ENCODE measurements at regions not wholly inside any gene's neighbourhood (a gene's known extent, or its start where the extent isn't known, plus 50 kb on each side); places are given as distances from the start of the nearest gene placed in this dataset.
A peak's percentile ranks its signal among the peaks of the same experiment; 100 is the strongest.

- no peak for DNase-seq
Measured at GRCh38 chr15:62618846-62619504, 423.6 kb upstream of the TPM1 start.

GRCh38 chr15:62619526-62619925 lies 423.0 kb upstream of the TPM1 start:
- no peak for DNase-seq

GRCh38 chr15:62622775-62623174 lies 419.8 kb upstream of the TPM1 start:
- DNase-seq, result no peak

- DNase-seq, result no peak
Measured at GRCh38 chr15:62624547-62625378, 417.8 kb upstream of the TPM1 start.

GRCh38 chr15:62625429-62626033 lies 417.0 kb upstream of the TPM1 start:
- DNase-seq, result no peak

- DNase-seq, result no peak
Measured at GRCh38 chr15:62626903-62627302, 415.6 kb upstream of the TPM1 start.

GRCh38 chr15:62631076-62631724 lies 411.3 kb upstream of the TPM1 start:
- no peak for DNase-seq

GRCh38 chr15:62636823-62637573 lies 405.5 kb upstream of the TPM1 start:
- DNase-seq, result no peak

GRCh38 chr15:62637574-62637897 lies 405.0 kb upstream of the TPM1 start:
- DNase-seq, result no peak

- DNase-seq, result no peak
Measured at GRCh38 chr15:62637950-62638619, 404.5 kb upstream of the TPM1 start.

- no peak for DNase-seq
Measured at GRCh38 chr15:62639432-62639831, 403.1 kb upstream of the TPM1 start.

- no peak for DNase-seq
Measured at GRCh38 chr15:62639906-62640605, 402.5 kb upstream of the TPM1 start.

GRCh38 chr15:62641825-62642224 lies 400.7 kb upstream of the TPM1 start:
- DNase-seq, result no peak

- DNase-seq, result no peak
Measured at GRCh38 chr15:62643572-62643971, 399.0 kb upstream of the TPM1 start.

GRCh38 chr15:62644216-62644888 lies 398.2 kb upstream of the TPM1 start:
- DNase-seq, result no peak

GRCh38 chr15:62644889-62645742 lies 397.4 kb upstream of the TPM1 start:
- DNase-seq, result no peak

GRCh38 chr15:62647202-62647842 lies 395.2 kb upstream of the TPM1 start:
- DNase-seq, result peak in 1 of 2 donors; percentile 9

GRCh38 chr15:62647843-62648505 lies 394.6 kb upstream of the TPM1 start:
- no peak for DNase-seq

GRCh38 chr15:62648954-62649353 lies 393.6 kb upstream of the TPM1 start:
- no peak for DNase-seq
